HepG2 (cell line): ENCODE measurements at regions not wholly inside any gene's neighbourhood (a gene's known extent, or its start where the extent isn't known, plus 50 kb on each side); places are given as distances from the start of the nearest gene placed in this dataset.

Experiments
- ATAC-seq: fragments of 200-7000 bp; cut with Tn5 transposase; 3 replicates; pipeline ENCODE4 v1.9.1; 2020; ENCODE audit warnings: mild to moderate bottlenecking, moderate library complexity
- BruUV-seq: library from RNA; stranded (reverse); fragments of 400-500 nt; replicated peaks from 2 replicates; lab custom pipeline; 2021; lab: Mats Ljungman, UMichigan
- CTCF ChIA-PET: fragments of 300-600 bp; formaldehyde crosslinking; extraction: SDS; loops from one replicate; lab custom pipeline; 2021; ENCODE audit warnings: low total read pairs, inconsistent platforms, low intra/inter-chr PET ratio; lab: Yijun Ruan, JAX
- POLR2A ChIA-PET: fragments of 350-600 bp; sonication (Branson Sonifier 250); formaldehyde crosslinking; loops from one replicate; lab custom pipeline; 2020; ENCODE audit warnings: antibody characterized with exemption, inconsistent platforms; lab: Yijun Ruan, JAX
- DNase-seq: peaks from one replicate; pipeline ENCODE4 v3.0.0-alpha.2; 2015; ENCODE audit warnings: low spot score
- FAIRE-seq: peaks from 3 replicates; lab custom pipeline; 2011; peaks lifted over from hg19 to GRCh38; lab: Jason Lieb, UNC
- H2AFZ ChIP-seq: one replicate; pipeline ENCODE4 v1.6.1; 2011; ENCODE audit warnings: low read length, inconsistent platforms
- H3K27ac ChIP-seq: fragments of 300-600 bp; 3 replicates; pipeline ENCODE4 v1.8.0; 2011; ENCODE audit warnings: mixed run types, mild to moderate bottlenecking, mixed read lengths, low read length, inconsistent platforms; ENCODE audit not compliant: insufficient read depth; ENCODE audit errors: extremely low read length
- H3K27me3 ChIP-seq, 2 experiments: fragments of 200-600 bp in 1 of 2; 2 replicates in 1 of 2; 3 replicates in 1 of 2; pipeline versions ENCODE4 v1.6.0 to v1.8.0; 2011; ENCODE audit warnings: low read length in 2 of 2, mild to moderate bottlenecking in 2 of 2, moderate library complexity in 2 of 2, inconsistent platforms in 1 of 2; ENCODE audit not compliant: insufficient read depth in 2 of 2, control insufficient read depth in 1 of 2
- H3K36me3 ChIP-seq, 2 experiments: fragments of 200-600 bp in 1 of 2; replicated peaks in 1 of 2; 2 replicates in 1 of 2; 3 replicates in 1 of 2; pipeline versions ENCODE4 v1.5.1 to v1.8.0; 2011; ENCODE audit warnings: low read length in 2 of 2, inconsistent platforms in 1 of 2; ENCODE audit not compliant: insufficient read depth in 2 of 2, control insufficient read depth in 1 of 2
- H3K4me1 ChIP-seq: 2 replicates; pipeline ENCODE4 v1.5.1; 2012; ENCODE audit warnings: low read length, inconsistent platforms; ENCODE audit not compliant: insufficient read depth
- H3K4me2 ChIP-seq: 2 replicates; pipeline ENCODE4 v1.6.0; 2011; ENCODE audit warnings: low read depth, low read length, inconsistent platforms
- H3K4me3 ChIP-seq, 3 experiments: fragments of 200-600 bp in 1 of 3; sonication (generic), shearing (Covaris generic) in 1 of 3; replicated peaks in 1 of 3; 2 replicates each; pipeline ENCODE4 v1.5.1; 2011 to 2016; ENCODE audit warnings: low read length in 3 of 3, inconsistent platforms in 2 of 3, low read depth in 2 of 3, mild to moderate bottlenecking in 2 of 3, control low read depth in 1 of 3, mixed read lengths in 1 of 3; ENCODE audit not compliant: insufficient read depth in 1 of 3
- H3K79me2 ChIP-seq: one replicate; pipeline ENCODE4 v1.6.1; 2011; ENCODE audit warnings: low read length, inconsistent platforms; ENCODE audit not compliant: insufficient read depth
- H3K9ac ChIP-seq: 2 replicates; pipeline ENCODE4 v1.6.0; 2011; ENCODE audit warnings: mild to moderate bottlenecking, low read depth, low read length, inconsistent platforms; ENCODE audit not compliant: insufficient read depth
- H3K9me3 ChIP-seq: 2 replicates; pipeline ENCODE4 v1.5.1; 2012; ENCODE audit warnings: mild to moderate bottlenecking, low read length
- H4K20me1 ChIP-seq: 2 replicates; pipeline ENCODE4 v1.6.0; 2011; ENCODE audit warnings: inconsistent platforms, mild to moderate bottlenecking, low read length, moderate library complexity; ENCODE audit not compliant: insufficient read depth
- ARNT2 ChIP-seq: sonication (generic); formaldehyde crosslinking; IDR thresholded peaks from 2 replicates; pipeline ENCODE4 v1.8.0; 2022; ENCODE audit warnings: mild to moderate bottlenecking, low read depth, missing genetic modification reagents, moderate library complexity
- CENPX ChIP-seq: sonication (generic); formaldehyde crosslinking; IDR thresholded peaks from 2 replicates; pipeline ENCODE4 v1.9.0; 2021; ENCODE audit warnings: mild to moderate bottlenecking, missing genetic modification reagents, moderate library complexity
- CSRNP1 ChIP-seq: sonication (generic); formaldehyde crosslinking; IDR thresholded peaks from 2 replicates; pipeline ENCODE4 v1.8.1; 2023; ENCODE audit warnings: mild to moderate bottlenecking, missing genetic modification reagents
- HDAC6 ChIP-seq: fragments of 200-600 bp; sonication (generic); IDR thresholded peaks from 2 replicates; pipeline ENCODE4 v1.7.0; 2017; ENCODE audit warnings: mild to moderate bottlenecking, antibody characterized with exemption, low read length, low read depth
- HOXA3 ChIP-seq: sonication (generic); formaldehyde crosslinking; IDR thresholded peaks from 2 replicates; pipeline ENCODE4 v1.5.0; 2020; ENCODE audit warnings: missing genetic modification reagents
- MLLT10 ChIP-seq: sonication (generic); formaldehyde crosslinking; IDR thresholded peaks from 2 replicates; pipeline ENCODE4 v1.4.0; 2020; ENCODE audit warnings: missing genetic modification reagents
- MXI1 ChIP-seq: IDR thresholded peaks from 3 replicates; pipeline ENCODE4 v1.6.1; 2012; ENCODE audit warnings: low read depth, low read length, inconsistent platforms, borderline replicate concordance
- NR1H2 ChIP-seq: sonication (generic); formaldehyde crosslinking; IDR thresholded peaks from 2 replicates; pipeline ENCODE4 v1.8.1; 2022; ENCODE audit warnings: low read depth, missing genetic modification reagents, borderline replicate concordance
- POGZ ChIP-seq: sonication (generic); formaldehyde crosslinking; IDR thresholded peaks from 2 replicates; pipeline ENCODE4 v1.4.0; 2020; ENCODE audit warnings: mild to moderate bottlenecking, missing genetic modification reagents
- RFX5 ChIP-seq: IDR thresholded peaks from 2 replicates; pipeline ENCODE4 v1.6.1; 2011; ENCODE audit warnings: low read depth, low read length, improper control_type of control experiment
- RXRA ChIP-seq: sonication (generic); formaldehyde crosslinking; IDR thresholded peaks from 2 replicates; pipeline ENCODE4 v1.5.1; 2020; ENCODE audit warnings: missing genetic modification reagents
- SAFB2 ChIP-seq: sonication (generic); formaldehyde crosslinking; IDR thresholded peaks from 2 replicates; pipeline ENCODE4 v1.5.1; 2020; ENCODE audit warnings: missing genetic modification reagents, low read depth, mild to moderate bottlenecking, borderline replicate concordance
- SUZ12 ChIP-seq: fragments of 150-350 bp; IDR thresholded peaks from 2 replicates; pipeline ENCODE4 v1.6.1; 2014; ENCODE audit warnings: low read depth, low read length
- TAF15 ChIP-seq: fragments of 200-400 bp; formaldehyde crosslinking; IDR thresholded peaks from one replicate; pipeline ENCODE4 v1.6.1; 2018; ENCODE audit warnings: mild to moderate bottlenecking, low read depth, low read length; ENCODE audit not compliant: poor library complexity, severe bottlenecking
- TARDBP ChIP-seq: sonication (generic); formaldehyde crosslinking; IDR thresholded peaks from 2 replicates; pipeline ENCODE4 v1.8.0; 2022; ENCODE audit warnings: mild to moderate bottlenecking, missing genetic modification reagents
- ZBTB21 ChIP-seq: sonication (generic); formaldehyde crosslinking; IDR thresholded peaks from 2 replicates; pipeline ENCODE4 v1.4.0; 2020; ENCODE audit warnings: missing genetic modification reagents
- ZFX ChIP-seq: sonication (generic); formaldehyde crosslinking; IDR thresholded peaks from 2 replicates; pipeline ENCODE4 v1.4.0; 2020; ENCODE audit warnings: mild to moderate bottlenecking, low read depth, missing genetic modification reagents, moderate library complexity
- ZNF619 ChIP-seq: sonication (generic); formaldehyde crosslinking; IDR thresholded peaks from 2 replicates; pipeline ENCODE4 v1.4.0; 2020; ENCODE audit warnings: mild to moderate bottlenecking, missing genetic modification reagents
- ZNF816 ChIP-seq: sonication (generic); formaldehyde crosslinking; IDR thresholded peaks from 2 replicates; pipeline ENCODE4 v1.8.0; 2022; ENCODE audit warnings: missing genetic modification reagents, mild to moderate bottlenecking, borderline replicate concordance
- WGBS: methylation state at CpG from one replicate; pipeline ENCODE4 v1.1.6; 2017; ENCODE audit warnings: low lambda C conversion rate; 5-methylcytosine and 5-hydroxymethylcytosine counted together
- in situ Hi-C: cut with HindIII; loops from 2 replicates; pipeline ENCODE4 v1.10.0; 2017; ENCODE audit warnings: low pct_unique_long_range_greater_than_20kb; ENCODE audit not compliant: extremely low pct_ligation_motif_present
- intact Hi-C: fragments of 100-400 bp; cut with micrococcal nuclease; formaldehyde crosslinking; loops from one replicate; pipeline ENCODE4 v1.10.0; 2022; ENCODE audit not compliant: unreplicated experiment
- TF ChIP-seq, protein P1 (sequence below): IDR thresholded peaks from 2 replicates; pipeline ENCODE4 v1.6.1; 2018; ENCODE audit warnings: missing genetic modification reagents, mild to moderate bottlenecking, missing compliant biosample characterization

GRCh38 chr3:152122851-152123250 is 145.9 kb upstream of the MBNL1 start:
- intact Hi-C loops: no loop called here
- ChIA-PET CTCF (no interaction called here), POLR2A (no interaction called here)
- WGBS: 4% methylated on average over 5 of the region's 5 CpGs
- Histone ChIP-seq H3K4me2 (no peak overlapping the region), H3K4me3 (no peak overlapping the region), H3K4me1 (no peaks in the 10 kb centered on the region), H3K79me2 (no peaks in the 10 kb centered on the region), H2AFZ (no peak overlapping the region), H3K36me3 (no peaks in the 10 kb centered on the region), H3K9me3 (no peaks in the 10 kb centered on the region), H3K9ac (no peak overlapping the region), H3K27me3 (no peaks in the 10 kb centered on the region), H4K20me1 (no peaks in the 10 kb centered on the region), H3K27ac (no peak overlapping the region)
- FAIRE-seq (no peak), DNase-seq (no peak), ATAC-seq (no peak)
- no TSS peak for BruUV-seq
- in situ Hi-C loops: no loop called here
- TF ChIP-seq SUZ12: no peak
- no peak for TF ChIP-seq RXRA (CRISPR knock-in tag)
- TF ChIP-seq CSRNP1 (CRISPR knock-in tag): no peak
- no peak for TF ChIP-seq TARDBP (CRISPR knock-in tag)
- no peak for TF ChIP-seq SAFB2

DNA sequence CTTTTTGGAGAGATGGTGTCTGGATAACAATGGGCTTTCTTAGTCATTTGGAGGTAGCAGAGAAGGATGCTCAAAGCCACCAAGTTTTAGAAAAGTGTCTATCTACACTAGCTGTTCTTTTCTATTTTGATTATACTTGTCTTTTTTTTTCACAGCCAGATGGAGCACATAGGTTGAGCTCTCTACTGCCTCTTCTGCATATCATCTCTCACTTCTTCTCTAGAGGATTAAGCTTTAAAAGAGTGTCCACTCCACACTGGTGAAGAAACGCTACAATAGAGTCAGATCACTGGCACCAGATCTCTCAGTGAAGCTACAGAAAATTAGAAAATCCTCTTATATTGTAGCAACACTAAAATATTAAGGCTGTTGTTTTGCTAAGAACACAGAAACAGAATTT is 145.3 kb upstream of the MBNL1 start:
- FAIRE-seq (no peak), DNase-seq (no peak), ATAC-seq (no peak)
- Histone ChIP-seq H3K27ac (no peak overlapping the region), H2AFZ (no peak overlapping the region), H3K4me3 (no peak overlapping the region), H4K20me1 (no peaks in the 10 kb centered on the region), H3K79me2 (no peaks in the 10 kb centered on the region), H3K36me3 (no peaks in the 10 kb centered on the region), H3K4me1 (no peaks in the 10 kb centered on the region), H3K9me3 (no peaks in the 10 kb centered on the region), H3K27me3 (no peaks in the 10 kb centered on the region), H3K9ac (no peak overlapping the region), H3K4me2 (no peak overlapping the region)
- ChIA-PET POLR2A (no interaction called here), CTCF (no interaction called here)
- BruUV-seq: no TSS peak
- in situ Hi-C loops: no loop called here
- intact Hi-C loops: no loop called here
- 29% methylated on average over 1 of the region's 1 CpG for WGBS
- no peak for TF ChIP-seq NR1H2 (CRISPR knock-in tag)
- no peak for TF ChIP-seq ARNT2
- no peak for TF ChIP-seq HOXA3 (CRISPR knock-in tag)
- TF ChIP-seq, protein P1, sequence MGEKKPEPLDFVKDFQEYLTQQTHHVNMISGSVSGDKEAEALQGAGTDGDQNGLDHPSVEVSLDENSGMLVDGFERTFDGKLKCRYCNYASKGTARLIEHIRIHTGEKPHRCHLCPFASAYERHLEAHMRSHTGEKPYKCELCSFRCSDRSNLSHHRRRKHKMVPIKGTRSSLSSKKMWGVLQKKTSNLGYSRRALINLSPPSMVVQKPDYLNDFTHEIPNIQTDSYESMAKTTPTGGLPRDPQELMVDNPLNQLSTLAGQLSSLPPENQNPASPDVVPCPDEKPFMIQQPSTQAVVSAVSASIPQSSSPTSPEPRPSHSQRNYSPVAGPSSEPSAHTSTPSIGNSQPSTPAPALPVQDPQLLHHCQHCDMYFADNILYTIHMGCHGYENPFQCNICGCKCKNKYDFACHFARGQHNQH (CRISPR knock-in tag): no peak
- TF ChIP-seq HDAC6: no peak
- no peak for TF ChIP-seq CENPX
- no peak for TF ChIP-seq MXI1
- no peak for TF ChIP-seq TAF15
- TF ChIP-seq ZBTB21: no peak
- TF ChIP-seq ZNF816 (CRISPR knock-in tag): no peak
- no peak for TF ChIP-seq ZNF619
- no peak for TF ChIP-seq RFX5
- TF ChIP-seq ZFX (CRISPR knock-in tag): no peak
- no peak for TF ChIP-seq POGZ (CRISPR knock-in tag)
- no peak for TF ChIP-seq MLLT10 (CRISPR knock-in tag)
